Suprapubic skin (tissue), 4 donors: ENCODE measurements at regions not wholly inside any gene's neighbourhood (a gene's known extent, or its start where the extent isn't known, plus 50 kb on each side); places are given as distances from the start of the nearest gene placed in this dataset.

Experiments
- DNase-seq, 2 donors: peaks; one replicate each; pipeline ENCODE4 v3.0.0-alpha.2; 2019; ENCODE audit warnings: low spot score in 2 of 2
- H3K27ac ChIP-seq: fragments of 200-600 bp; sonication (generic); one replicate; pipeline ENCODE4 v1.5.1; 2019
- H3K27me3 ChIP-seq: fragments of 200-600 bp; sonication (generic); one replicate; pipeline ENCODE4 v1.5.1; 2019
- H3K36me3 ChIP-seq: fragments of 200-600 bp; sonication (generic); one replicate; pipeline ENCODE4 v1.5.1; 2019
- H3K4me1 ChIP-seq: fragments of 200-600 bp; sonication (generic); one replicate; pipeline ENCODE4 v1.5.1; 2019
- H3K4me3 ChIP-seq: fragments of 200-600 bp; sonication (generic); one replicate; pipeline ENCODE4 v1.5.1; 2019; ENCODE audit warnings: mild to moderate bottlenecking
- H3K9me3 ChIP-seq: fragments of 200-600 bp; sonication (generic); one replicate; pipeline ENCODE4 v1.5.1; 2019
- EP300 ChIP-seq: sonication (generic); formaldehyde crosslinking; IDR thresholded peaks from one replicate; pipeline ENCODE4 v1.6.1; 2017; ENCODE audit warnings: antibody characterized with exemption
- POLR2A ChIP-seq, 2 donors: fragments of 450-650 bp; IDR thresholded peaks; one replicate each; pipeline ENCODE4 v1.6.1; 2017; ENCODE audit warnings: antibody characterized with exemption in 2 of 2, mild to moderate bottlenecking in 2 of 2, moderate library complexity in 2 of 2
- POLR2AphosphoS5 ChIP-seq, 3 donors: sonication (generic); formaldehyde crosslinking; IDR thresholded peaks; one replicate each; pipeline ENCODE4 v1.6.1; 2017; ENCODE audit warnings: antibody characterized with exemption in 3 of 3
- WGBS: methylation state at CpG from one replicate; pipeline ENCODE4 v1.1.5; 2018; 5-methylcytosine and 5-hydroxymethylcytosine counted together
- TF ChIP-seq, protein P1 (sequence below), 2 donors: fragments of 200-600 bp in 1 of 2; fragments of 450-650 bp in 1 of 2; sonication (generic) in 1 of 2; IDR thresholded peaks; one replicate each; pipeline ENCODE4 v1.5.1; 2016 to 2019; ENCODE audit warnings: antibody characterized with exemption in 2 of 2, mild to moderate bottlenecking in 1 of 2, moderate library complexity in 1 of 2

DNA sequence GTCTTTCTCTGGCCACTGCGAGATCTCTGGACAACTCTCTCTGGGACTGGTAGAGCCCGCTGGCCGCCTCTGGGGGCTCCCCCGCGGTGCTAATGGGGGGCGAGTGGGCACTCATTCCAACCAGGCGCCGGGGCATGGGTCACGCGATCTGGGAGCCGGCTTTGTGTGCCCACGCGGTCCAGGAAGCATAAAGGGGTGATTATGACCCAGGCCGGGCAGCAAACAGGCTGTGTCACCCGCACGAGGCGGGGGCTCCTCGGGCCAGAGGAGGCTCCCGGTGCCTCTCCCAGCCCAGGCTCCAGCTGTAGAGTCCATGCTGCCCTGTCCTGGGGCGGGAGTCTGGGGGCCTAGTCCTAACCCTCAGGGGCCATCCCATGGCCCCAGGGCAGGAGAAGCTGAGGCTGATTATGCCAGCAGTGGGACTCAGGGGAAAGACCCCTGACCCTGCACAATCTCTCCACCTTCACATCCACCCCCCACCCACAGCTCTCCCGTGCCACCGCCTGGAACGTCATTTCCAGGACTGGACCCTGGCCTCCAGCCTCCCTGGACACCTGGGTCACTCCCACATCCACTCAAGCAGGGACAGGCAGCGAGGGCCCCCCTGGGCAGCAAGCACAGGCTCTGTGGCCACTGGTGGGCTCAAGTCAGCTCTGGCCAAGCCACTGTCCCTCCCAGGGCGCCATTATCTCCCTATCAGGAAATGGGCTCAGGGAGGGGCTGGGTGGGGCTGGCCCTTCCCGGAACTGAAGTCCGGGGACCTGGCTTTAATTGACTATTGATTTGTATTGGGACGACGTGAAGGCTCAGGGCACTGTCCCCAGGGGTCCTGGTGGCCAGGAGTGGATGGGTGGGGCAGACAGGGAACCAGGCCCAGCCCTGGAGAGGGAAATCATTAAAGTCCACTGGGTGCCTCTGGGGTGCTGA, 50.0 kb downstream of the PTPRS start:
- Histone ChIP-seq H3K4me3 (peak overlapping the region; percentile 89), H3K36me3 (peaks cover 6% of the 10 kb centered on the region), H3K27ac (peak overlapping the region; percentile 39), H3K27me3 (peaks cover 8% of the 10 kb centered on the region), H3K9me3 (no peaks in the 10 kb centered on the region), H3K4me1 (peaks cover 67% of the 10 kb centered on the region)
- no peak for DNase-seq
- TF ChIP-seq POLR2AphosphoS5 (IDR thresholded peaks at IDR 0.05), result no peak
- TF ChIP-seq, protein P1, sequence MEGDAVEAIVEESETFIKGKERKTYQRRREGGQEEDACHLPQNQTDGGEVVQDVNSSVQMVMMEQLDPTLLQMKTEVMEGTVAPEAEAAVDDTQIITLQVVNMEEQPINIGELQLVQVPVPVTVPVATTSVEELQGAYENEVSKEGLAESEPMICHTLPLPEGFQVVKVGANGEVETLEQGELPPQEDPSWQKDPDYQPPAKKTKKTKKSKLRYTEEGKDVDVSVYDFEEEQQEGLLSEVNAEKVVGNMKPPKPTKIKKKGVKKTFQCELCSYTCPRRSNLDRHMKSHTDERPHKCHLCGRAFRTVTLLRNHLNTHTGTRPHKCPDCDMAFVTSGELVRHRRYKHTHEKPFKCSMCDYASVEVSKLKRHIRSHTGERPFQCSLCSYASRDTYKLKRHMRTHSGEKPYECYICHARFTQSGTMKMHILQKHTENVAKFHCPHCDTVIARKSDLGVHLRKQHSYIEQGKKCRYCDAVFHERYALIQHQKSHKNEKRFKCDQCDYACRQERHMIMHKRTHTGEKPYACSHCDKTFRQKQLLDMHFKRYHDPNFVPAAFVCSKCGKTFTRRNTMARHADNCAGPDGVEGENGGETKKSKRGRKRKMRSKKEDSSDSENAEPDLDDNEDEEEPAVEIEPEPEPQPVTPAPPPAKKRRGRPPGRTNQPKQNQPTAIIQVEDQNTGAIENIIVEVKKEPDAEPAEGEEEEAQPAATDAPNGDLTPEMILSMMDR (IDR thresholded peaks at IDR 0.05), result no peak
- TF ChIP-seq POLR2A (IDR thresholded peaks at IDR 0.05), result no peak
- TF ChIP-seq EP300, result no peak
- 48% methylated on average over 9 of the region's 29 CpGs for WGBS

DNA sequence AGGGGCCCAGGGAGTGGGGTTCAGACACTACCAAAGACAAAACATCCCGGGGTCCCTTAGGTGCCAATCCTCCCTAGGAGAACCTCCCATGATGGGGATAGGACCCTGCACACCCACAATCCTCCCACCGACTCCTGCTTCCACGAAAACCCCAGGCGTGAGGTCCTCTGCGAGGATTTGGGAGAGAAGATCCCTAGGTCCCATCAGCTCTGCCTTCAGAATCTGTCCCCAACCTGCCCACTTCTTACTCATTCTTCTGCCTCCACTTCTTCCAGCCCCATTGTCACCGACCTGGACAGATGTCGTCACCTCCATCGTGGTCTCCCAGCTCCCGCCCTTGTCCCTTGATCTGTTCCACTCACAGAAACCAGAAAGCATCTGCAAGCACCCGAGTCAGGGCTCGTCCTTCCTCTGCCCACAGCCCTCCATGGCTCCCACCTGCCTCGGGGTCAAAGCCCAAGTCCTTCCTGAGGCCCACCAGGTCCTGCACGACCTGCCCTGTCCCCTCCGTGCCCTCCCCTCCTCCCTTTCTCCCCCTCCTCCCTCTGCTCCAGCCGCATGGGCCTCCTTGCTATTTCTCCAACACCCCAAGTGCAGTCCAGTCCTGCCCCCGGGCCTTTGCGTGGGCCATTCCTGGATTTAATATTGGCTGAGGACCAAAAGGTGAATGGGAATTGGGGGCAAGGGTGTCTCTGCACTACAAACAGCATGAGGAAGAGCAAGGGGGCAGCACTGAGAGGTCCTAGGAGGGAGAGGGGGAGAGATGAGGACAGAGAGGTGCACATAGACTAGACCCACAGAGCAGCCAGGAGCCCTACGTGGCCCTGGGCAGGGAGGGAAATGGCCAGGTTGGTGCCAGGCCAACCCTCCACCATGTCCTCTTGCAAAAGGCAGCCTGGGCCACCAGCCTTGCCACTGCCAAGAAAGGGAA, 51.3 kb downstream of the PTPRS start:
- DNase-seq, result no peak
- Histone ChIP-seq H3K36me3 (peaks cover 15% of the 10 kb centered on the region), H3K9me3 (no peaks in the 10 kb centered on the region), H3K4me3 (no peak overlapping the region), H3K27ac (peak overlapping the region; percentile 39), H3K4me1 (peaks cover 67% of the 10 kb centered on the region), H3K27me3 (peaks cover 8% of the 10 kb centered on the region)
- TF ChIP-seq POLR2AphosphoS5 (IDR thresholded peaks at IDR 0.05), result no peak
- no peak for TF ChIP-seq EP300
- TF ChIP-seq POLR2A (IDR thresholded peaks at IDR 0.05), result no peak
- TF ChIP-seq, protein P1 (IDR thresholded peaks at IDR 0.05), result no peak
- 78% methylated on average over 18 of the region's 18 CpGs for WGBS

DNA sequence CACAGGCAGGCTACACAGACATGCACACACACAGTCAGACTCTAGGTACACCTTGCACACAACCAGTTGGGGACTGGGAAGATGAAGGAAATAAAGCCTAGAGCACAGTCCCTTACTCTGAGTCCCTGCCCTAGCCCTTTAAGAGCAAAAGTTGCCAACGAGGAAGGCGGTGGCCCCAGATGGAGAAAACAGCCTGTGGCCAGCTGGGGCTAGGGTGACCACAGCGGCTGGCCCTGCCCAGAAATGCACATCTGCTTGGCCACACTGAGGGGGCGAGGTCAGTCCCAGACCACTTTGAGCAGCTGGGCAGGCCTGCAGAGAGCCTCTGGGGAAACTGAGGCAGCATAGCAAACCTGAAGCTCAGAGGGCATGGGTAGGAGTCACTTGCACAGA, 52.3 kb downstream of the PTPRS start:
- H3K36me3 ChIP-seq, result peaks cover 21% of the 10 kb centered on the region
- WGBS, result 30% methylated on average over 2 of the region's 4 CpGs
- H3K27me3 ChIP-seq, result peaks cover 8% of the 10 kb centered on the region
- peaks cover 65% of the 10 kb centered on the region for H3K4me1 ChIP-seq
- DNase-seq, result no peak
- H3K27ac ChIP-seq, result no peak overlapping the region
- TF ChIP-seq, protein P1 (IDR thresholded peaks at IDR 0.05), result no peak
- TF ChIP-seq POLR2A (IDR thresholded peaks at IDR 0.05) (no peak), POLR2AphosphoS5 (IDR thresholded peaks at IDR 0.05) (no peak), EP300 (no peak)
- H3K9me3 ChIP-seq, result no peaks in the 10 kb centered on the region
- H3K4me3 ChIP-seq, result peak overlapping the region; percentile 24

DNA sequence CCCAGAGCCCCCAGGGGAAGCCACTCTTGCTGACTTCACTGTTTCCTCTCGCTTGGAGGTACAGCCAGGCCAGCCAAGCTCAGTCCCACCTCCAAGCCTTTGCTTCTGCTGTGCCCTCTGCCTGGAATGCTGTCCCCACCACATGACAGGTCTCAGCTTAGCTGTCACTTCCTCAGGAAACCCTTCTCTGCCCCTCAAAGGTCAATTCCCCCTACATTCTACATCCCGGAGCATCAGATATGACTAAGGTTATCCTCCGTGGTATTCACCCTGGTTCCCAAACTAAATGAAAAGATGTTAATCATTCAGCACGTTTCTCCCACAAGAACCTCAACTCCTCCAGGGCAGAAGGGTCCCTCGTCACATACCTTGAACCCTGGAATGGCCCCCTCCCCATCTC, 53.5 kb downstream of the PTPRS start:
- 59% methylated on average over 5 of the region's 5 CpGs for WGBS
- H3K4me1 ChIP-seq, result peaks cover 59% of the 10 kb centered on the region
- H3K27me3 ChIP-seq, result no peaks in the 10 kb centered on the region
- H3K4me3 ChIP-seq, result no peak overlapping the region
- no peaks in the 10 kb centered on the region for H3K9me3 ChIP-seq
- H3K36me3 ChIP-seq, result peaks cover 21% of the 10 kb centered on the region
- no peak overlapping the region for H3K27ac ChIP-seq
- no peak for TF ChIP-seq POLR2A (IDR thresholded peaks at IDR 0.05)
- TF ChIP-seq EP300, result no peak
- TF ChIP-seq POLR2AphosphoS5 (IDR thresholded peaks at IDR 0.05), result no peak
- TF ChIP-seq, protein P1 (IDR thresholded peaks at IDR 0.05), result no peak
- no peak for DNase-seq
